Fibroblast of the aortic adventitia (primary cell): ENCODE measurements at regions not wholly inside any gene's neighbourhood (a gene's known extent, or its start where the extent isn't known, plus 50 kb on each side); places are given as distances from the start of the nearest gene placed in this dataset.
A peak's percentile ranks its signal among the peaks of the same experiment; 100 is the strongest.

Experiments
- DNase-seq: peaks from one replicate; pipeline ENCODE4 v3.0.0-alpha.2; 2010; ENCODE audit warnings: low read depth
- H3K4me3 ChIP-seq: 2 replicates; pipeline ENCODE4 v1.5.1; 2011; ENCODE audit warnings: low read depth, mild to moderate bottlenecking, control low read depth, low read length, moderate library complexity
- TF ChIP-seq, protein P1 (sequence below): IDR thresholded peaks from 2 replicates; pipeline ENCODE4 v1.5.1; 2011; ENCODE audit warnings: mild to moderate bottlenecking, low read length, control low read depth, inconsistent platforms; ENCODE audit not compliant: insufficient read depth

- no peak overlapping the region for H3K4me3 ChIP-seq
- TF ChIP-seq, protein P1, sequence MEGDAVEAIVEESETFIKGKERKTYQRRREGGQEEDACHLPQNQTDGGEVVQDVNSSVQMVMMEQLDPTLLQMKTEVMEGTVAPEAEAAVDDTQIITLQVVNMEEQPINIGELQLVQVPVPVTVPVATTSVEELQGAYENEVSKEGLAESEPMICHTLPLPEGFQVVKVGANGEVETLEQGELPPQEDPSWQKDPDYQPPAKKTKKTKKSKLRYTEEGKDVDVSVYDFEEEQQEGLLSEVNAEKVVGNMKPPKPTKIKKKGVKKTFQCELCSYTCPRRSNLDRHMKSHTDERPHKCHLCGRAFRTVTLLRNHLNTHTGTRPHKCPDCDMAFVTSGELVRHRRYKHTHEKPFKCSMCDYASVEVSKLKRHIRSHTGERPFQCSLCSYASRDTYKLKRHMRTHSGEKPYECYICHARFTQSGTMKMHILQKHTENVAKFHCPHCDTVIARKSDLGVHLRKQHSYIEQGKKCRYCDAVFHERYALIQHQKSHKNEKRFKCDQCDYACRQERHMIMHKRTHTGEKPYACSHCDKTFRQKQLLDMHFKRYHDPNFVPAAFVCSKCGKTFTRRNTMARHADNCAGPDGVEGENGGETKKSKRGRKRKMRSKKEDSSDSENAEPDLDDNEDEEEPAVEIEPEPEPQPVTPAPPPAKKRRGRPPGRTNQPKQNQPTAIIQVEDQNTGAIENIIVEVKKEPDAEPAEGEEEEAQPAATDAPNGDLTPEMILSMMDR = no peak
- DNase-seq = peak; percentile 67
Measured at GRCh38 chr11:15893080-15893492, 463.3 kb downstream of the SOX6 start.

- DNase-seq = no peak
- no peak overlapping the region for H3K4me3 ChIP-seq
- TF ChIP-seq, protein P1 = no peak
Measured at GRCh38 chr11:15896026-15896425, 460.3 kb downstream of the SOX6 start.

DNA sequence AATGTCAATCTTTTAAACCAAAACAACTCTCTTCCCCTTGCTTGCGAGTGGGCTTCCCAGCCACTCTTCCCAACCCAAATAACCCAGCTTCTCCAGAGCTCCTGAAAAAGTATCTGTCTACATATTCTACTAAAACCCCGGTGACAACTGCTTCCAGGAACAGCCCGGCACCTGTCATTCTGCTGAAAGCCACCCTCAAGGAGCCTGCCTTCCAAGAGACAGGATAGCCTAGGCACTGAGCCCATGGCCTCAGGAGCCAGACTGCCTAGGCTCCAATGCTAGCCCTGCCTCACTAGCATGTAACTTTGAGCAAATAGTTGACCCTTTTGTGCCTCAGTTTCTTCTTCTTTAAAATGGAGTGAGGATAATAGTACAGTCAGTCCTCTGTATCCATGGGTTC is 459.8 kb downstream of the SOX6 start:
- no peak for DNase-seq
- TF ChIP-seq, protein P1 = no peak
- H3K4me3 ChIP-seq = no peak overlapping the region

DNA sequence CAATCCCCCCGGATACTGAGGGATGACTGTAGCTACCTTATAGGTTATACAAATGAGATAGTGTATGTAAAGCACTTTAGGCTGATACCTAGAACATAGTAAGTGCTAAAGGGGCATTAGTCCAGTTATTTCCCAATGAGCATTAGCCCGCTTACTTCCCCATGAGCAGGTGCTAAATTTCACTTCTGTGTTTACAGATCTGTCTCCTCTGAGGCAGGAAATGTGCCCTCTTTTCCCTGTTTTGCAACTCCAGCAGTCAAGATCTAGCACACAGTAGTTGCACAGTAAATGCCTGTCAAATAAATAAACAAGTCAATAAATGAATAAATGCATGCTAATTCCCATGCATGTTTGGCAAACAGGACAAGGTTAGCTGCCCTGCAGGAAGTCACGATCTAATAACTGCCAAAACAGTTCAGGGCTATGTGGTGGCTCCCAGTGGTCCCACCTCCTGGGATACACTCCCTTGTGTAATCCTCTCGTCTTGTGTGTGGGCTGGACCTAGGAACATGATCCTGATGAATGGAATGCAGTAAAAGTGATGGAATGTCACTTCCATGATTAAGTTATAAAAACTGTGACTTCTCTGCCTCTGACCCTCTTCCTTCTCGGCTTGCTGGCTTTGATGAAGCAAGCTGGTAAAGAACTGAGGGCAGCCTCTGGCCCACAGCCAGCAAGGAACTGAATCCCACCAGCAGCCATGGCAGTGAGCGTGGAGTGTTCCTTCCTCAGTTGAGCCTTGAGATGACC is 459.0 kb downstream of the SOX6 start:
- peak; percentile 18 for DNase-seq
- TF ChIP-seq, protein P1 = no peak
- no peak overlapping the region for H3K4me3 ChIP-seq

GRCh38 chr11:15901054-15901453 is 455.3 kb downstream of the SOX6 start:
- TF ChIP-seq, protein P1 = no peak
- no peak for DNase-seq

DNA sequence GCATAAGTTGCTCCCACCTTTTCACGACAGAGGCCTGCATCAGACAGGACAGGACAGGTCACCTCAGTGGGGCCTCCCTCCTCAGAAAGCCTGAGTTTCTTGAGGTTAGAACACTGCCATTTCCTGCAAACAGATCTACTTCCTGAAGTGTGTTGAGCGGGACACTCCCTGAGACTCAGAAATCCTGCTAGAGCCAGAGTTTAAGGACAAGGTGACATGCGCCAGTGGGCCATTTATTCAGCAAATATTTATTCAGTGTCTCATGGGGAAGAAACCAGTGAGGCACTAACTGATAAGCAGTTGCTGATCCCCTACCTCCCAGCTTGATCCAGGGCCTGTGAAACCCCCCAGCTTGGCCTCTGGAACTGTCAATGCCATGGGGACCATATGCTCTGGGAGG is 454.6 kb downstream of the SOX6 start:
- DNase-seq = no peak
- TF ChIP-seq, protein P1 = no peak
- no peak overlapping the region for H3K4me3 ChIP-seq

More at GRCh38 chr11:15901054-15901453, 455.3 kb downstream of the SOX6 start:
- no peak overlapping the region for H3K4me3 ChIP-seq

DNA sequence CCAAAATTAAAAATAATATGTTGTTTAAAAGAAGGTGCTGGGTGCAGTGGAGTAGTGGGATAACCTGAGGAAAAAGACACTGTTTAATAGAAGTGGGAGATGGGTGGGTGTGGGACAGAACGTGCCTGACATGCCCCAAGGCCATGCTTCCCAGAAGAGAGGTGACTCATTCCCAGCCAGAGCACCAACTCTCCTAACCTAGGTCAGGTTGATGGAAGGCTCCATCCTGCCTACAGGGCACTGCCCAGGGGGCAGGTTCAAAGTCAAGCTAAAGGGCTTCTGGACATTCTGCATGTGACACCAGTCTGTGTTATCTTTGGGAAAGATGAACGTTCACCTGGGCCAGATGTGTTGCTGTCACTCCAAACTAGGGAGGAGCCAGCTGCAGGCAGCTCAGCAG is 453.1 kb downstream of the SOX6 start:
- TF ChIP-seq, protein P1 = no peak
- no peak overlapping the region for H3K4me3 ChIP-seq
- DNase-seq = no peak
